ENCODE measurements at regions not wholly inside any gene's neighbourhood (a gene's known extent, or its start where the extent isn't known, plus 50 kb on each side); places are given as distances from the start of the nearest gene placed in this dataset.

DNA sequence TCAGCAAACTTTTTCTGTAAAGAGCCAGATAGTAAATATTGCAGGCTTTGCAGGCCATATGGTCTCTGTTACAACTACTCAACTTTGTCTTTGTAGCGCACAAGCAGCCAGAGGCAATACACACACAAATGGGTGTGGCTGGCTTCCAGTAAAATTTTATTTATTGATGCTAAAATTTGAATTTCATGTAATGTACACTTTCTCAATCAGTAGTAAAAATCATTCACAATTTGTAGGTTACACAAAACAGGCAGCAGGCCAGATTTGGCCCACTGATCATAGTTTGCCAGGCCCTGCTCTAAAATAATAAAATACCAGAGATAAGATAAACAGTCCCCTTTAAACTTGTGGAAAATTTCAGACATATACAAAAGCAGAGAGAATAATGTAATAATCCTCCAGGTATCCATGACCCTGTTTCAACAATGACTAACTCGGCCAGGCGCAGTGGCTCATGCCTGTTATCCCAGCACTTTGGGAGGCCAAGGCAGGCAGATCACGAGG is 330.3 kb downstream of the SHQ1 start:
- Histone ChIP-seq H2AFZ (ENCODE audit: insufficient read depth, low read depth, low read length, poor library complexity, severe bottlenecking) (no peak overlapping the region), H3K27me3 (ENCODE audit: control insufficient read depth in 2 of 2, insufficient read depth in 2 of 2, low read length in 2 of 2) (no peaks in the 10 kb centered on the region)
- H3K27me3 Mint-ChIP-seq (ENCODE audit: low read depth in 3 of 3): no peaks in the 10 kb centered on the region

DNA sequence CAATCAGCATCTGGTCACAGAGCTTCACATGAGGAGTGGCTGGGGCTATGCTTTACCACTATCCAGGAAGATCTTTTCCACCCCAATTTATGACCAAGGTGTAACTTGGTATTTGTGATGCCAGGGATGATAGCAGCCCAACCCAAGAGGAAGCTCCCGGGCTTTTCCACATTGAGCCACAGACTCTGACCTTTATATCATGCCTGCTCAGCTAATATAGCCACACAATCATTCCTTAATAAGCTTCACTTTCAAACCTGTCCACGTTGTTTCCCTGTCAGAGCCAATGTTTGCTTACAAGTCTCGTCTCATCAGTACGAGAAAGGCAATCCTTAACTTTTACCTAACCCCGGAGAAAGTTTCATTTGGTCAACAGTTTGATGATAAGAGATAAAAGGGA is 330.9 kb downstream of the SHQ1 start:
- DNase-seq: no peak
- Histone ChIP-seq H4K20me1 (ENCODE audit: insufficient read depth, low read length) (no peaks in the 10 kb centered on the region), H3K79me2 (ENCODE audit: insufficient read depth, low read length) (no peaks in the 10 kb centered on the region), H3K27me3 (ENCODE audit: control insufficient read depth in 2 of 2, insufficient read depth in 2 of 2, low read length in 2 of 2) (no peaks in the 10 kb centered on the region), H3K4me2 (replicated peaks; ENCODE audit: extremely low read depth, low read length, poor library complexity, severe bottlenecking) (no peak overlapping the region), H2AFZ (ENCODE audit: insufficient read depth, low read depth, low read length, poor library complexity, severe bottlenecking) (no peak overlapping the region), H3K4me1 (ENCODE audit: control insufficient read depth in 1 of 2, insufficient read depth in 2 of 2, low read length in 2 of 2) (peaks cover 21 to 24% of the 10 kb centered on the region in 2 donors), H3K36me3 (replicated peaks in 1 of 2; ENCODE audit: control insufficient read depth in 1 of 2, insufficient read depth in 2 of 2, low read length in 2 of 2) (no peaks in the 10 kb centered on the region), H3K9me3 (replicated peaks in 1 of 2; ENCODE audit: control insufficient read depth in 1 of 2, insufficient read depth in 1 of 2, low read length in 2 of 2) (no peaks in the 10 kb centered on the region), H3K9ac (ENCODE audit: insufficient read depth, low read length, poor library complexity, severe bottlenecking) (no peak overlapping the region), H3K27ac (ENCODE audit: low read depth in 1 of 2, low read length in 2 of 2) (no peak overlapping the region), H3K4me3 (replicated peaks in 1 of 3; ENCODE audit: low read depth in 2 of 3, low read length in 3 of 3) (no peak overlapping the region)
- no peaks in the 10 kb centered on the region for H3K9me3 Mint-ChIP-seq
- intact Hi-C loops (cut with micrococcal nuclease): no loop called here
- H3K27me3 Mint-ChIP-seq (ENCODE audit: low read depth in 3 of 3): no peaks in the 10 kb centered on the region
- no peaks in the 10 kb centered on the region for H3K36me3 Mint-ChIP-seq
- TF ChIP-seq, protein P1, sequence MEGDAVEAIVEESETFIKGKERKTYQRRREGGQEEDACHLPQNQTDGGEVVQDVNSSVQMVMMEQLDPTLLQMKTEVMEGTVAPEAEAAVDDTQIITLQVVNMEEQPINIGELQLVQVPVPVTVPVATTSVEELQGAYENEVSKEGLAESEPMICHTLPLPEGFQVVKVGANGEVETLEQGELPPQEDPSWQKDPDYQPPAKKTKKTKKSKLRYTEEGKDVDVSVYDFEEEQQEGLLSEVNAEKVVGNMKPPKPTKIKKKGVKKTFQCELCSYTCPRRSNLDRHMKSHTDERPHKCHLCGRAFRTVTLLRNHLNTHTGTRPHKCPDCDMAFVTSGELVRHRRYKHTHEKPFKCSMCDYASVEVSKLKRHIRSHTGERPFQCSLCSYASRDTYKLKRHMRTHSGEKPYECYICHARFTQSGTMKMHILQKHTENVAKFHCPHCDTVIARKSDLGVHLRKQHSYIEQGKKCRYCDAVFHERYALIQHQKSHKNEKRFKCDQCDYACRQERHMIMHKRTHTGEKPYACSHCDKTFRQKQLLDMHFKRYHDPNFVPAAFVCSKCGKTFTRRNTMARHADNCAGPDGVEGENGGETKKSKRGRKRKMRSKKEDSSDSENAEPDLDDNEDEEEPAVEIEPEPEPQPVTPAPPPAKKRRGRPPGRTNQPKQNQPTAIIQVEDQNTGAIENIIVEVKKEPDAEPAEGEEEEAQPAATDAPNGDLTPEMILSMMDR (IDR thresholded peaks at IDR 0.05): no peak
- H3K4me3 Mint-ChIP-seq: no peak overlapping the region
- peaks cover 26% of the 10 kb centered on the region for H3K4me1 Mint-ChIP-seq
- H3K27ac Mint-ChIP-seq: no peak overlapping the region
- whole genome bisulfite sequencing (ENCODE audit: insufficient coverage): no CpG with 5 or more reads among the region's 5 CpGs

More for the DNA sequence above, 330.3 kb downstream of the SHQ1 start:
- Mint-ChIP-seq H3K27ac (no peak overlapping the region), H3K36me3 (no peaks in the 10 kb centered on the region), H3K4me1 (peaks cover 32% of the 10 kb centered on the region), H3K9me3 (no peaks in the 10 kb centered on the region), H3K4me3 (no peak overlapping the region)
- Histone ChIP-seq H3K27ac (ENCODE audit: low read depth in 1 of 2, low read length in 2 of 2) (no peak overlapping the region), H3K4me1 (ENCODE audit: control insufficient read depth in 1 of 2, insufficient read depth in 2 of 2, low read length in 2 of 2) (peaks cover 28 to 30% of the 10 kb centered on the region in 2 donors), H3K36me3 (replicated peaks in 1 of 2; ENCODE audit: control insufficient read depth in 1 of 2, insufficient read depth in 2 of 2, low read length in 2 of 2) (no peaks in the 10 kb centered on the region), H3K4me3 (replicated peaks in 1 of 3; ENCODE audit: low read depth in 2 of 3, low read length in 3 of 3) (no peak overlapping the region), H3K9me3 (replicated peaks in 1 of 2; ENCODE audit: control insufficient read depth in 1 of 2, insufficient read depth in 1 of 2, low read length in 2 of 2) (no peaks in the 10 kb centered on the region), H3K9ac (ENCODE audit: insufficient read depth, low read length, poor library complexity, severe bottlenecking) (no peak overlapping the region), H4K20me1 (ENCODE audit: insufficient read depth, low read length) (no peaks in the 10 kb centered on the region), H3K4me2 (replicated peaks; ENCODE audit: extremely low read depth, low read length, poor library complexity, severe bottlenecking) (no peak overlapping the region), H3K79me2 (ENCODE audit: insufficient read depth, low read length) (no peaks in the 10 kb centered on the region)
- TF ChIP-seq, protein P1 (IDR thresholded peaks at IDR 0.05): no peak
- DNase-seq: no peak
- intact Hi-C loops (cut with micrococcal nuclease): no loop called here
- WGBS (ENCODE audit: insufficient coverage): 96% methylated on average over 3 of the region's 4 CpGs
